Embryonic facial prominence (tissue), 1 donor: ENCODE measurements at regions not wholly inside any gene's neighbourhood (a gene's known extent, or its start where the extent isn't known, plus 50 kb on each side); places are given as distances from the start of the nearest gene placed in this dataset.

Source experiments
- DNase-seq: peaks from one replicate; pipeline ENCODE4 v3.0.0-alpha.2; 2016; ENCODE audit errors: extremely low spot score

DNA sequence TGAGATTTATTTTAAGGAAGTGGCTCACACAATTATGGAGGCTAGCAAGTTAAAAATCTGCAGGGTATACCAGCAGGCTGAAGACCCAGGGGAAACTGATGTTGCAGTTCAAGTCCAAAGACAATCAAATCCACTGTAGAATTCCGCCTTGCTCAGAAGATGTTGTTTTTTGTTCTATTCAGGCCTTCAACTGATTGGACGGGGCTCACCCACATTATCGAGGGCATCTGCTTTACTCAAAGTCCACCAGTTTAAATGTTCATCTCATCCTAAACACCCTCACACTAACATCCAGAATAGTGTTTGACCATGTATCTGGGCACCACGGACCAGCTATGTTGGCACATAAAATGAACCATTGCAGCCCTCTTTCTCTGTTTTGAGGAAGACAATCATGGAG, 211.2 kb upstream of the GPR26 start:
- no peak for DNase-seq

DNA sequence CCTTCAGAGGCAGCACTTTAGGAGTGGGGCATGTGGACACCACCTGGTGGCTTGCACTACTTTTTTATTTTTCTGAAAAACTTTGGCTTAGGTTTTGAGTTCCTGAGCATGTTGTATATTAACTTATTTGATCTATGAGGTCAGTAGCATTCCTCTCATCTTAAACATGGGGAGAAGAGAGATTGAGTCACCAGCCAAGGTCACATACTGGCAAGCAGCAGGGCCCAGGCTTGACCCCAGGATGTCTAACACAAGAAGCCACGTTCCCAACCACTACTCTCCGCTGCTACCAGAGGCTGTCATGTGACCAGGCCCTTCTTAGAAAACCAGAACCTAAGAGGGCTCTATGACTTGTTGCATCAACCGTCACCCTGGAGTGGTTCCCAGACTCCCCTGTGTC, 210.3 kb upstream of the GPR26 start:
- DNase-seq = no peak

DNA sequence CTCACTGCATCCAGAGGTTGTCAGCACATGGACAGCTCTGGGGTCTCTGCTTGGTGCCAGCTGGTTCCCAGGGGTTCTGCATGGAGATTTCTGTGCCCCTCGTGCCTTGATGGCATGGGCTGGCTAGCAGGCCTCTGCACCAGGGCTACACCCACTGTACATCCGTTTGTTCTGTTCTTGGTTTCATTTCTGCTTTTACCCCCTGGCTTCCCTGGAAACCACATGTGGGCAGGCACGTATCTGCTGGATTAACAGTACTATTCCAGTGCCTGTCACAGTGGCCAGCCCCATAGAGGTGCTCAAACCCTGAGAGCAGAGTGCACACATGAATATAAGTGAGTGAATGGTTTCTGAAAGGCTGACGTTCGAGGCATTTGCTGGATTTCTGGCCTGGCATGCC, 207.2 kb upstream of the GPR26 start:
- DNase-seq = no peak

GRCh38 chr10:123459371-123460091, 206.6 kb upstream of the GPR26 start:
- no peak for DNase-seq

DNA sequence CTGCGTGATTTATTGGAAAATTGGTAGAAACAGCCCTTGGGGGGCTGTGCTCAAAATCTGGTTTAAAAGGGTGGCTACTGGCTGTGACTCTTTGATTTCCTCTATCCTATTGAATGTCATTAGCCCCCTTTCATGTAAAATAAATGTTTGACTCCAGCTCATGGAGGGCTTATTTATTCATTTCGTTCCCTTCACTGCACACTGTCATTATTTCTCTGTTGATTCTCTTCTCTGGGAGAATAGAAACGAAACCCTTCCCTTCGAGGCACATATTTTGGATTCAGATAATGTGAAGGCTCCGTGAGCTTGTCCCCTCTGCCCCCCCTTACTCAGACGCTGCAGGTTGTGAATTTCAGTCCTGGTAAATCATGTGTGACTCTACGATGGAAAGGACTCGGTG, 203.9 kb upstream of the GPR26 start:
- no peak for DNase-seq

DNA sequence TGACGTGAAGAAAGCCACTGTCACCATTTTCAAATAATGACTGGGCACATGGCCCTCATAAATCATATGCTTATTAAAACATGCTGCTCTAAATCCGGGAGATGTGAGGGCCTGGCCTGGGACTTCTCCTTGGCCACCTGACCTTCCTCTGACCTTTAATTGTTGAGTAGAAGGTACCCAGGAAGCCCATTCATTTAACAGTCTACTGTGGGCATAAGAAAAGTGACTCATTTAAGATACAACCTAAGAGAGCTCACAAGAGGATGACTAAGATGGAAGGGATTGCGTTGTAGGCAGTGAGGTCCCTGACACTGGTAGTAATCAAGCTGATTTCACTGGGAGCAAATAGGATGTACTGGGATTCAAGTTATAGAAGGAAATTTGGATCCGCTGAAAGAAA, 203.4 kb upstream of the GPR26 start:
- DNase-seq = no peak

DNA sequence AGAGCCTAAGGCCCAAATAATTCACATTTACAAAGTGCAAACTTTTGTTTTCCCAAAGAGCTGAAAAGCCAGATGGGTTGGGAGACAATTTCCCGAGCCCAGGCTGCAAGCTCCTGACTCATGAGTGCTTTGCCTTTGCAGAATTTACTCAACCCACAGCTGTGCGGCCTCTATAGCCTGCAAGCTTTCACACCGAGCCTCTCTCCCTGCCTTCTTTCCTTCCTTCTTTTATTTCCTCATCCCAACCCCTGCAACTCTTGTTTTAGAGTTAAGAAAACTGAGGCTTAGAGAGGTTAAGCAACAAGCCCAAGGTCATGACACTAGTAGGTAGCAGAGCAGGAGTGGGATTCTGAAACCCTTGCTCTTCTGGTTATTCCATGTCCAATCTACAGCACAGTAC, 203.0 kb upstream of the GPR26 start:
- DNase-seq = no peak

DNA sequence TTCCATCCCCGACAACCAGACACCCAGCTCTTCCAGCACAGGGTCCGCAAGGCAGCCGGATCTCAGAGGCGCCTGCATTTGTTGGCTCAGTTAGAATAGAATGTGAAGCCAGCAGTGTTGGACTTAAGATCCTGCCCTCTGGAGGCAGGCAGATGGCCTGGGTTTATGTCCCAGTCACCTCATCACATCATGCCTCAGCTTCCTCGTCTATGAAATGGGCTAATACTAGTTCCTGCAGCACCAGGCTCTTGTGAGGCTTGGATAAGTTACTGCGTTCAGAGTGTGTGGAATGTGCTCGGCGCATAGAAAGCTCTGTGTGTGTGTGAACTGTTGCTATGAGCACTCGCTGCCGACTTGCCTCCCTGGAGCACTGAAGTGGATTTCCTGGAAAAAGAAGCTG, 202.5 kb upstream of the GPR26 start:
- DNase-seq = no peak

- DNase-seq = no peak
These were observed 201.5 kb upstream of the GPR26 start for GRCh38 chr10:123464430-123465323.

DNA sequence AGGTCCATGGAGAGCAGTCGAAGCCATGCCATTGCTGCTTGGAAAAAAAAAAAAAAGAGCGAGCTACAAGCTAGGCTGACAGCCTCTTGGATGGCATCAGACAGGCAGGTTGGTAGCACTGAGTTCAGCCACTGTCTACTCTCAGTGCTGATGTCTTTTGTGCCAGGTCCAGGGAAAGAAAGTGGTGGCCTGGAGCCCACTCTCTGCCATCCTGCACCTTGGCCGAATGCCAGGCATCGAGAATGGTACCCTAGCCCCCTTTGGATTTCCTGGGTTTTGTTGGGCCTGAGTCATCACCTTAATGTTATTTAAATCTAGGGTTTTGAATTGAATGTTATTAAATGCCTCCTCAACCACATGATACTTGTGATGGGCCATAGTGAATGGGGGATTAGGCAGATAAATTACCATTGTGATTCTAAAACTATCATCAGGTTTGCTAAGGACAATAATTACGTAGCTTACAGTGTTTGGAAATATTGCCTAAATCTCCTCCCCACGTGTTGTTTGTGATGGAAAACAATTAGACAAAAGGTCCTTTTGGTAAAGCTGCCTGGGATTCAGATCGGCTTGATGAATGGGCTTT, 195.7 kb upstream of the GPR26 start:
- DNase-seq = no peak

GRCh38 chr10:123471811-123472210, 194.3 kb upstream of the GPR26 start:
- DNase-seq = no peak

DNA sequence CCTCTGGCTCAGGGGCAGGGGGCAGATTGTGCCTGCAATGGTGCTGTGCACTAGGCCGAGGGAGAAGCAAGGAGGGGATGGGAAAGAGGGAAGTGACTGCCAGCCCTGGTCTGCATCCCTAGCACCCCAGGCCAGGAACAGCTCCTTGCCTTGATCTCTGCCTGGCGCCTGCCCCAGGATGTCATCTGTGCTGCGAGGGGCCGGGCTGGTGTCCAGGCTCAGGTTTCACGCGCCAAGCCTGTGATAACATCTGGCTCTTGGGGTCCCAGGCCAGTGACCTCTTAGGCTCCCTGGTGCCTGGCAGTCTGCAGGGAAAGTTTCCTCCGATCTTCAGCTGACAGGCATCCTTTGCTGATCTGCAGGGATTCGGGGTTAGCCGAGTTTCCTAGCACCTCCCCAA, 193.5 kb upstream of the GPR26 start:
- no peak for DNase-seq

DNA sequence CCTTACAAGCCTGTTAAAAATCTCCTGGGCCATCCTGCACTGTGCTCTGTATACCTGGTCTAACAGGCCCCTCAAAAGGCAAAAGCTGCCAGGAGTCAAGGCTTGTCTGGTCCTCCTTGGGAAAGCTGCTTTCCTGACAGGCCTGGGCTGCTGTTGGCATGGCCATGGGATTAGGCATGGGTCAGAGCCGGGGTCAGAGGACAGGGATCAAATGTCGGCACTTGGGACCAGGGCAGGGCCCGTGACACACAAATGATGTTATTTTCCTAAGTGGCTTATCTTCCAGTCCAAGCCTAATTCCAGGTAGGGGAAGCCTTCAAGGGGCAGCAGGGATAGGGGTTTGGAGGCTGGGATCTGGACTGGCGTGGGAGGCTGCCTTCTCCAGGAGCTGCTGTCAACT, 191.5 kb upstream of the GPR26 start:
- DNase-seq = no peak

DNA sequence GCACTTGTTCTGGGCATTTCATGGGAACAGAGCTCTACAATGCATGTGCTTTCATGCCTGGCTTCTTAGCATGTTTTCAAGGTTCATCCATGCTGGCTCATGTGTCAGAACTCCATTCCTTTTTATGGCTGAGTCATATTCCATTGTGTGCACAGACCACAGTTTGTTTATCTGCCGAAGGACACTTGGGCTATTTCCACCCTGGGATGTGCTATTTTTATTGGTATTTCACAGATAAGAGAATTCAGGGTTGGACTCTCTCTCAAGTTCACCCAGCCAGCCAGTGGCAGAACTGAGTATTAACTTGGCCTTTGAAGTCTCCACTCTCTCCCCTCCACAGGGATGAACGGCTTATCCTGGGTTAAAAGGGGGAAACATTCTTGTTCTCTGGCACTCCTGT, 190.7 kb upstream of the GPR26 start:
- DNase-seq = no peak

DNA sequence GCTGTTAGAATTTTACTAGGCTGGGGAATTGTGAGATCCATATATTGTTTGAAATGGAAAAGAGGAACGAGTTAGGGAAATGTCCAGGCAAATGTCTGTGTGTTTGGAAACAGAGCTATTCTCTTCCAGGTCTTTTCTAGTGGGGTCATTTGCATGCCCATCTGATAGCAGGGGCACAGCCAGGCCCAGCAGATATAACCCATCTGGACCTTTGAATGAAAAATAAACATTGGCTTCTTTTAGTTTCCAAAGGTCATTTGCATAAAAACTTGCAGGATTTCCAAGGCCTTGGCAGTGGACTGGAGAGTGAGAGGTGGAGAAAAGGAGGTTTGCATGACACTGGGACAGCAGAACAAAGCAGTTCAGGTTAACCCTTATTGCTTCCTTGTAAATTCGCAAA, 188.0 kb upstream of the GPR26 start:
- DNase-seq = no peak

DNA sequence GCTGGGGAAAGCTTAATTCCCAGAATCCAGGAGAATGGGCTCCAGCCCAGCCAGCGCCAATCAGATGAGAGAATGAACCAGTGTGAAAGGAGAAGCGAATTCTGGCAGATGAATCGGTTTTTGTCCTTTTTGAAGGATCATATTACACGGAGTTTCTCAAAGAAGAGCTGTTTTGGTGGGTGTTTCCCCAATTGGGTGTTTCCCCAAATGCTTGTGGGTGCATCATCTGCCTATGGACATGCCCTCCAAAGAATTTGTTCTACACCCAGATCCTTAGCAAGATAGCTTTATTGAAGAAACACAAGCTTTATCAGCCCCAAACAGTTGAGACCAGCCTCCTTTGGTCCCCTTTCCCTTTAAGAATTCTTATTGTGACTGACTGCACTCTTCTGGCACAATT, 186.5 kb upstream of the GPR26 start:
- DNase-seq = no peak

DNA sequence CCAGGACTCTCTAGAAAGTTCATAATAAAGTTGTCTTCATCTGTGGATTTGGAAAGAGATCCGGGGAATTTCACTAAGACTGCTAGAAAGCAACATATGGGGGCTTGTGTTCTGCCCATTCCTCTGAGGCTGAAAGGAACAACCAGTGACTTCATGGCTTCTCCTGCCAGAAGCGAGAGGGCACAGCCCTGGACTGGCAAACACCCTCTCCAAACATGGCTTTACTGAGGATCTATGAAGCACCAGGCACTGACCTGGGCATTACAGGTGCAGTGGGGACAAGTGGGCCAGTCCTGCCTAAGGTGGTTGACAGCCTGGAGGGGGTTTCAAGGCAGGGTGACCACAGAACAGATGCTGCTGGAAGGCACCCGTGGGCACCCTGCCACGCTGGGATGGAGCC, 185.8 kb upstream of the GPR26 start:
- no peak for DNase-seq

GRCh38 chr10:123480845-123481244, 185.3 kb upstream of the GPR26 start:
- DNase-seq = no peak

DNA sequence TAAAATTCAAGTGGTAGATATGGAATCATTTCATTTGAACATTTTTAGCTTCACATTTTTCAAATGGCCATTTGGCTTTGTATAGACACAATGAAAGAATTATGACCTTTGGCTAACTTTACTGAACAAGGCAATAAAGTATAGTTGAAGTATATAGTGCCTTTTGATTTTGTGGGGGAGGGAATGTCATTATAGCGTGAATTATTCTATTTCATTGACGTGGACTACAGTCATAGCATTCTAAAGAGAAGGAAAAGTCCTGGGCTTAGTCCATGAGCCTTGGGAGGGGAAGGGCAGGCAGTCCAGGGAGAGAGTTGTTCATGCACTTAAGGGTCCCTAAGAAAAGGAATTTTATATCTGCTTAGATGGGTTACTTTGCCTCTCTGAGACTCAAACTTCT, 181.4 kb upstream of the GPR26 start:
- DNase-seq = no peak

GRCh38 chr10:123485341-123485960, 180.7 kb upstream of the GPR26 start:
- DNase-seq = no peak

- DNase-seq = no peak
These were observed 177.7 kb upstream of the GPR26 start for GRCh38 chr10:123488436-123488835.

DNA sequence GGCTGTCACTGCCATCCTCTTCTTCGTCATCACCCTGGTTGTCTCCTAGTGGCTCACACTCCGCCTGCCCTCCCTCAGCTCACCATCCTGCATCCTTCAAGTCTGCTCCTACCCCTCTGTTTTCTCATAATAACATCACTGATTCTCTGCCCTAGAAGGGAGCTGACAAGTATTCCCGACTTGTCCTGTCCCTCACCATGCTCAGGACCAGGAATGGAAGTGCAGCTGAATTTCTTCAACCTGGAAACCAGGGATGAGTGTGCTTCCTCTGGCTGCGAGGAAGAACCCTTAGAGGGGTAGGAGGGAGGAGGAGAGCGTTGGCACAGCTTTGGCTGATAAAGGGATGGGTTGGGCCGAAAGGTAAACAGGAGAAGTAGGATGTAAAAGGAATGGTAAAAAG, 174.8 kb upstream of the GPR26 start:
- no peak for DNase-seq

DNA sequence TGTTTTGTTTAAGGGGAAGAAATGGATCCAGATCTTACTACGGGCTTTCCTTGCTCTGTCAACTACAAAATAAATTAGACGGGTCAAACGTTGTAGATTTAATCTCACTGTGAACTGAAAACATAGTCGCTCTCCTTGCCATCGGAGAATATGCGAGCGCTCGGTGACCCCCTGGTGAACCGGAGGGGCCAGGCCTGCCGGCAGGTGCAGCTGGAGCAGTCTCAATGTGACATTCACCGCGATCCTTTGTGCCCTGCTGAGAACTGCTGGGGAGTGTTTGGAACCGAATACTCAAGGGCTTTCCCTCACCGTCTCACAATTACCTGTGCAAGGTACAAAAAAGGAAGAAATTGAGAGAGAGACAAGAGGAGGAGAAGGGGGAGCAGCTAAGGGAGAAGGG, 174.1 kb upstream of the GPR26 start:
- DNase-seq = no peak
